D721Med (cell line): ENCODE measurements at regions not wholly inside any gene's neighbourhood (a gene's known extent, or its start where the extent isn't known, plus 50 kb on each side); places are given as distances from the start of the nearest gene placed in this dataset.
"Not testable (repeated sequence)": the region's sequence is repeated elsewhere in the genome, so short reads cannot be mapped to it uniquely, and the experiment has no call there.

Experiments
- DNase-seq: peaks from one replicate; pipeline ENCODE4 v3.0.0; 2011; ENCODE audit warnings: low spot score; ENCODE audit not compliant: insufficient read length
- FAIRE-seq: peaks from 2 replicates; lab custom pipeline; 2011; peaks lifted over from hg19 to GRCh38; lab: Jason Lieb, UNC
- TF ChIP-seq, protein P1 (sequence below): IDR thresholded peaks from 2 replicates; pipeline ENCODE4 v1.5.1; 2012; ENCODE audit warnings: mild to moderate bottlenecking, control low read depth; ENCODE audit not compliant: insufficient read depth; ENCODE audit errors: missing control alignments

DNA sequence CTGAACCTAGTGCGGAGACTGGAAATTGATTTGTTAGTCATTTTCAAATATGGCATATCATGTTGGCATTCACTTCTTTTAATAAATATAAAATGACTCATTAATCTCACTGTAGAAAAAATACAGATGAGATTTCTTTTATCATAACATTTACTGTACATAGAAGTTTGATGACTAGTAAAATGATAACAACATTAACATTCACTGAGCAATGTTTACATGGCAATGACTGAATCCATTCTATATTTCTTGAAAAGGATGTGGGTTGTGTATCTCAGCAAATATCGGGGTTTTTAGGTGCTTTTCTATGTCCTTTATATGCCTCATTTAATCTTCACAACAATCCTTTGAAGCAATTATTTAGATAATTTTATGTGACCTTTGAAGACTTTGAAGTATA lies 920.9 kb upstream of the FAT3 start:
- TF ChIP-seq, protein P1, sequence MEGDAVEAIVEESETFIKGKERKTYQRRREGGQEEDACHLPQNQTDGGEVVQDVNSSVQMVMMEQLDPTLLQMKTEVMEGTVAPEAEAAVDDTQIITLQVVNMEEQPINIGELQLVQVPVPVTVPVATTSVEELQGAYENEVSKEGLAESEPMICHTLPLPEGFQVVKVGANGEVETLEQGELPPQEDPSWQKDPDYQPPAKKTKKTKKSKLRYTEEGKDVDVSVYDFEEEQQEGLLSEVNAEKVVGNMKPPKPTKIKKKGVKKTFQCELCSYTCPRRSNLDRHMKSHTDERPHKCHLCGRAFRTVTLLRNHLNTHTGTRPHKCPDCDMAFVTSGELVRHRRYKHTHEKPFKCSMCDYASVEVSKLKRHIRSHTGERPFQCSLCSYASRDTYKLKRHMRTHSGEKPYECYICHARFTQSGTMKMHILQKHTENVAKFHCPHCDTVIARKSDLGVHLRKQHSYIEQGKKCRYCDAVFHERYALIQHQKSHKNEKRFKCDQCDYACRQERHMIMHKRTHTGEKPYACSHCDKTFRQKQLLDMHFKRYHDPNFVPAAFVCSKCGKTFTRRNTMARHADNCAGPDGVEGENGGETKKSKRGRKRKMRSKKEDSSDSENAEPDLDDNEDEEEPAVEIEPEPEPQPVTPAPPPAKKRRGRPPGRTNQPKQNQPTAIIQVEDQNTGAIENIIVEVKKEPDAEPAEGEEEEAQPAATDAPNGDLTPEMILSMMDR, result no peak
- FAIRE-seq, result no peak
- no peak for DNase-seq

GRCh38 chr11:91299980-91300379 lies 924.6 kb upstream of the FAT3 start:
- DNase-seq (no peak), FAIRE-seq (no peak)
- TF ChIP-seq, protein P1, result no peak

DNA sequence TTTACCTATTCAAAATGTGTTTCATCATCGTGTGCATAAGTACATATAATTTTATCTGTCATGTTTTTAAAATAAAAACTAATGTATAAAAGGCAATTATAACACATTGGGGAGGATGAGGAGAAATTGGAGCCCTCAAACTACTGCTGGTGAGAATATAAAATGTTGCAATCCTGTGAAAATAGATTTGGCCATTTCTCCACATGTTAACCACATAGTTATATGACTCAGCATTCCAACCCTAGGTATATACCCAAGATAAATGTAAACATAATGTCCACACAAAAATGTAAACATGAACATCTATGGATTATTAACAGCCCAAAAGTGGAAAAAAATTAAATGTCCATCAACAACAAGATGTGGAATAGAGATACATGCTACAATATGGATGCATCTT lies 928.0 kb upstream of the FAT3 start:
- TF ChIP-seq, protein P1, result no peak
- no peak for DNase-seq
- FAIRE-seq, result no peak

DNA sequence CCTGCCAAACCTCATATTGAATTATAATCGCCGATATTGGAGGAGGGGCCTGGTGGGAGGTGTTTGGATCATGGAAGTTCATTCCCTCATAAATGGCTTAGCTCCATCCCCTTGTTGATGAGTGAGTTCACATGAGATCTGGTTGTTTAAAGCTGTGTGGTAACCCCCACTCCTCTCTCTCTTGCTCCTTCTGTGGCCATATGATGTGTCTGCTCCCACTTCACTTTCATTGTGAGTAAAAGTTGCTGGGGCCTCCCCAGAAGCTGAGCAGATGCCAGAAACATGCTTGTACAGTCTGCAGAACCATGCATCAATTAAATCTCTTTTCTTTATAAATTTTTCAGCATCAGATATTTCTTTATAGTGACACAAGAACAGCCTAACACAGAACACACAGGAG lies 929.0 kb upstream of the FAT3 start:
- DNase-seq, result no peak
- TF ChIP-seq, protein P1, result no peak
- no peak for FAIRE-seq

- no peak for DNase-seq
- FAIRE-seq, result no peak
- TF ChIP-seq, protein P1, result no peak
These were observed 931.5 kb upstream of the FAT3 start for GRCh38 chr11:91293119-91293518.

GRCh38 chr11:91272089-91272488 lies 952.5 kb upstream of the FAT3 start:
- no peak for FAIRE-seq
- no peak for DNase-seq
- TF ChIP-seq, protein P1, result no peak

DNA sequence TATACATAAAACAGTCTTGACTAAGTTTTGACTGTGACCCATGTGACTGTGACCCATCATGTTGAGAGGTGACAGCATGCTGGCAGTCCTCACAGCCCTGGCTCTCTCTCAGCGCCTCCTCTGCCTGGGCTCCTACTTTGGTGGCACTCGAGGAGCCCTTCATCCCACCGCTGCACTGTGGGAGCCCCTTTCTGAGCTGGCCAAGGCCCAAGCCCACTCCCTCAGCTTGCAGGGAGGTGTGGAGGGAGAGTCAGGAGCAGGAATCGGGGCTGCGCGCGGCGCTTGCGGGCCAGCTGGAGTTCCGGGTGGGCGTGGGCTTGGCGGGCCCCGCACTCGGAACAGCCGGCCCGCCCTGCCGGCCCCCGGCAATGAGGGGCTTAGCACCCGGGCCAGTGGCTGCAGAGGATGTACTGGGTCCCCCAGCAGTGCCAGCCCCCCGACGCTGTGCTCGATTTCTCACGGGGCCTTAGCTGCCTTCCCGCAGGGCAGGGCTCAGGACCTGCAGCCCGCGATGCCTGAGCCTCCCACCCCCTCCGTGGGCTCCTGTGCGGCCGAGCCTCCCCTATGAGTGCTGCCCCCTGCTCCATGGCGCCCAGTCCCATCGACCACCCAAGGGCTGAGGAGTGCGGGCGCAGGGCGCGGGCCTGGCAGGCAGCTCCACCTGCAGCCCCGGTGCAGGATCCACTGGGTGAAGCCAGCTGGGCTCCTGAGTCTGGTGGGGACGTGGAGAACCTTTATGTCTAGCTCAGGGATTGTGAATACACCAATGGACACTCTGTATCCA lies 955.9 kb upstream of the FAT3 start:
- FAIRE-seq, DNase-seq: not testable (repeated sequence)
